ENCODE measurements at regions not wholly inside any gene's neighbourhood (a gene's known extent, or its start where the extent isn't known, plus 50 kb on each side); places are given as distances from the start of the nearest gene placed in this dataset.

DNA sequence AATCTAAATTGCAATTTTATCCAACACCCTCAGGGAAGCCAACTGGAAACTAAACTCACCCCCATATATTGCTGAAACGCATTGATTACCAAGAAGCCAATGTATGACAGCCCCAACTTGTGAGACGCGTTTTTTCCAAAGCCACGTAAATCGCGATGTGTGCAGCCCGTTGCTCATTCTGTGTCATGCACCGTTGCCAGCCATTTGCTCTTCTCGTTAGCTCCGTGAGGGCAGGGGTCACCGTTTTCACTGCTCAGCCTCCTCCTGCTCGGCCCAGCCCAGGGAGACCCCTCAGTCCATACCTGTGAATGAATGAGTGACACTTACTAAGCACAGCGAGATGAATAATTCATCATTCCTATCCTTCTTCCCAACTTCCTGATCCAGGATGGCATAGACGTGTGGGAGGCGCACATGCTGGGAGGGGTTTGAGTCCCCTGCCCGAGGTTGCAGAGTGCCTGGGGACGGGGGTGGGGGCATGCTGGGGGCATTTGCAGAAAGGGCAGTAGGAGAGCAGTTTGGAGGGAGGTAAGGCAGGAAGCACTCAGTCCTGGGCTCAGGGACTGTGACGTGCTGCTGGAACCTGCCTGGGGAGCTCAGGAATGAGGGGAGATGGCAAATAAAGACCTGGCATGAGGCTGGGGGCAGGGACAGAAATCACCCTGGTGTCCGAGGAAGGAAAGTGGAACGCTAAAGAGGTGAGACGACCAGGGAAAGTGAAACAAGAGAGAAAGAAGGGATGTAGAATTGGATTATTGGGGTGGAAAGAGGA, 104.2 kb upstream of the SDK1 start:
- DNase-seq, result no peak

DNA sequence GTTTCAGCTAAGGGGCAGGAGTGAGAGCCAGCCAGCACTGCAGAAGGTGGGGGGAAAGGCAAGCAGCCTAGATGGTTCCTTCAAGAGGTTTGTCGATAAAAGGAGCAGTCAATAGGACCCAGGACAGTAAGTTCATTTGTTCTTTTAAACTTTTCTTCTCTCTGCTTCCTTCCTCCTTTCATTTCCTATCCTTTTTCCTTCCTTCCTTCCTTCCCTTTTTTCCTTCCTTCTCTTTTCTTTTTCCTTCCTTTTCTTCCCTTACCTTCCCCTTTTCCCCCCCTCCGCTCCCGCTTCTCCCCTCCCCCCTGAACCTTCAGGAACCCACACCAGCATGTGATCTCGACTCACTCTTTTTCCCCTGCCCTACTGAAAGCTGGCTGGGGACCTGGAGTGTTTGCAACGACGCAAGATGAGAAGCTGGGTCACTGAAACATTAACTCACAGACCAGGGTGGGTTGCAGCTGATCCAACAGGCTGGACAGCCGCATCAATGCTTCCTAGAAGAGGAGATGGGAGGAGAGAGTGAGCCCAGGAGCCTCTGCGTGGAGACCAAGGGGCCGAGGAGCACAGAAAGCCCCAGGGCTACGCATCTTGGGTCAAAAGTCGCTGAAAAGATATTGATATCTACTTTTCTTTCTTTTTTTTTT, 103.4 kb upstream of the SDK1 start:
- DNase-seq, result no peak

GRCh38 chr7:3198316-3198715, 102.7 kb upstream of the SDK1 start:
- DNase-seq, result no peak

DNA sequence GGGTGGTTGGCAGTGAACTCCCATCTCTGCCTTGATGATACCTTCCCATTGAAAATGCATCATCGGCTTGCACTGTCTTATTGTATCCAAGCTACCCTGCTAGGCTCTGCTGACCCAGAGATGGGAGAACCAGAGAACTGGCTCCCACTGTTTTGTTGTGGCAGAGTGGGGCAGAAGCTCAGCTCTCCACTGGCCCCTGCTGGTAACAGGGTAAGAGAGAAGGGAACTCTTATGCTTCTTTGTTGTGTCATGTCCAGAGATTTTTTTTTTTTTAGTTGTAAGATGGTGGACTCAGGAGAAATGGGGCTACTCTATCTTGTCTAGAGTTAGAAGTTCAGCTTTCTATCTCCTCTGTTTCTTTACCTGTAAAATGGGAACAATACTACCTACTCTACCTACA, 100.5 kb upstream of the SDK1 start:
- DNase-seq, result no peak

DNA sequence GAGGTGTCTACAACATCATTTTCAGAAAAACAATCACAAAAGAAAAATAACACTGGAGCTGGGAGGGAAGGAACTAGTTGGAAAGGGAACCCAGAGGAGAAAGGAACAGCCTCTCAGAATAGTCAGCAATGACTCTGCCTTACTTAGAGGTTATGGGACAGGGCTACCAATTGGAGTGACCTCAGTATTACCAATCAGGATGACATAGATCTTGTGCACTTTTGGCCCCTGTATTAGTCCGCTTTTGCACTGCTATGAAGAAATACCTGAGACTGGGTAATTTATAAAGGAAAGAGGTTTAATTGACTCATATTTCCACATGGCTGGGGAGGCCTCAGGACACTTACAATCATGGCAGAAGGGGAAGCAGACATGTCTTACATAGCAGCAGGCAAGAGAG, 99.7 kb upstream of the SDK1 start:
- no peak for DNase-seq

- no peak for DNase-seq
Measured at GRCh38 chr7:3201937-3202710, 98.9 kb upstream of the SDK1 start.

DNA sequence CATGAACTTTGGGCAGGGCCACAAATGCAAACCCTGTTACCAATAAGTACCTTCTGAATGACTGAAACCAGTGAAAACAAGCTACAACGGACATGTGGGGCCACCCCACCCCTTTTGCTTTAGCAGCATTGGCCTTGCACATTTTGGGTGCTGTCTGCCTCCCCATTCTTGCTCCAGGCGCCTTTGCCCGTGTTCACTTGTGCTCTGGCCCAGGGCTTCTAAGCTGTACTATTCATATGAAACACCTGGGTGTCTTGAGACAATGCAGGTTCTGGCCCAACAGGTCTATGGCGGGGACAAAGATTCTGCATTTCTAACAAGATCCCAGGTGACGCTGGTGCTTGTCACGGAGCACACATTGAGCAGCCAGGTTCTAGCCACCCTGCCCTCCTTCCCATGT, 96.5 kb upstream of the SDK1 start:
- DNase-seq, result no peak

GRCh38 chr7:3206101-3206500, 95.0 kb upstream of the SDK1 start:
- no peak for DNase-seq

- DNase-seq, result no peak
Measured at GRCh38 chr7:3206771-3207191, 94.3 kb upstream of the SDK1 start.

- no peak for DNase-seq
Measured at GRCh38 chr7:3207387-3207902, 93.6 kb upstream of the SDK1 start.

DNA sequence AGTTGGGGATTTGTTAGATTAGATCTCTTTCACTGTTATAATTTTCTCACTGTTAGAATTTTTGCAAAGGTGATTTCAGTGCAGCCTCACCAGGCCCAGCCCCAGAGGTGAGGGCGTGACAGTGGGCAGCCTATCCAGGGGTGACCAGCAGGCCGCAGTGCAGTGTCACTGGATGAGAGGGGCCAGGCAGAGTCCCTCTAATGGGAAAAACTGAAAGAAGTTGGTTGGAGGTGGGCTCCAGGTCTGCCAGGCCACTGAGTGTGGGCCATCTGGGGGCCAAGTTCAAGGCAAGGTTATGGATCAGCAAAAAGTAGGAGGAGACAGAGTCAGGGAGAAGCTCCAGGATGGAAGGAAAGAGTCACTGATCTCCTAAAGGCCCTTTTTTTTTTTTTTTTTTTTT, 90.5 kb upstream of the SDK1 start:
- no peak for DNase-seq

GRCh38 chr7:3214090-3214413, 87.0 kb upstream of the SDK1 start:
- no peak for DNase-seq

DNA sequence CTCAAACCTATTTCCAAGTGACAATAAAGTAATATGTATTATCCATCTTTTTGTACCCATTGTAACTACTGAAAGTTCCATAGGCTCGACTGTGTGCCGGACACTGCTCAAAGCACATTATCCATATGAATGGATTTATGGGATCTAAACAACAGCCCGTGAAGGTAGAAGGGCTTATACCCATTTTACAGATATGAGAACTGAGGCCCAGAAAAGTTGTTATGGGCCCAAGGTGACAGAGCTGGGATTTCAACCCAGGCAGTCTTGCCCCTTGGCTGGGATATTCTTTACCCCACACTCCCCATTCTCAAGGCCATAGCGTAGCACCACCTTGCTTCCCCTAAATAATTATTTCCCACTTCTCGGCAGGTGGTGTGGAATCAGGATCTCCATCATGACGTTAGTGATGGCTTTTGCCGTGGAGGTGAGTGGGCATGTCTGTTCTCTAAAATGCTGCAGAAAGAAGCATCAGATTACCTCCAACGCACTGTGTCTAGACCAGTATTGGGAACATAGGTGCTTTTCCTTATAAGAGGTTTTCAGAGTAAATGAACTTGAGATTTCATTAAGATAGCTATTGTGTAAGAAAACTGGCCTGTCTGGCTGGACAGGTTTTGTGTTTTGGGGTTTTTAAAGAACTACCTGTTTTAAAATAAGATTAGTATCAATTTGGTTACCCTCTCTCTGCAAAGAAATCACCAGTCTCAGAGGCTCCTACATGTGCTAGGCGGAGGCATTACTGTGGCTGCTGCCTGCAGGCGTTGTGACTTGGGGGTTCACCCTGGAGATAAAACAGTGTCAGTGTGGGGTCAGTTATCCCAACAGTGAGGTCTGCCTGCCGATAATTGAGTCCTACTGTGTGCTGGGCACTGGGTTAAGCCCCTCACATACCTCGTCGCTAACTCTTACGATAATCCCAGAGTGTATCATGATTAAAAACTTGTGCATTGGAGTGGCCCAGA, 85.1 kb upstream of the SDK1 start:
- DNase-seq, result no peak

DNA sequence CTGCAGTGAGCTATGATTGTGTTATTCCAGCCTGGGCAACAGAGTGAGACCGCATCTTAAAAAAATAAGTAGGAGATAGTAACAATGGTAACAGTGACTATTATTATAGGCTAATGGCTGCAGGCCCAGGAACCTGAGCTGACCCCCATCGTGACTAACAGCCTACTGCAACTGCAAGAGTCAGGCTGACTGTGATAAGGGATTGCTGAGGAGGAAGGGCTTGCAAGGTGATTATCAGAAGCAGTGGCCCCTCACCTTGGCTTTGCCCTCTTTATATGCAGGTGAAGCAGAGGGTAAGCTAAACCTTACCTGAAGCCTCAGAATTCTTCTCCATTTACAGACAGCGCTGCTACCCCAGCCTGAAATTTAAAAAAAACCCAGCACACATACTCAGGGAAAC, 83.9 kb upstream of the SDK1 start:
- DNase-seq, result no peak

DNA sequence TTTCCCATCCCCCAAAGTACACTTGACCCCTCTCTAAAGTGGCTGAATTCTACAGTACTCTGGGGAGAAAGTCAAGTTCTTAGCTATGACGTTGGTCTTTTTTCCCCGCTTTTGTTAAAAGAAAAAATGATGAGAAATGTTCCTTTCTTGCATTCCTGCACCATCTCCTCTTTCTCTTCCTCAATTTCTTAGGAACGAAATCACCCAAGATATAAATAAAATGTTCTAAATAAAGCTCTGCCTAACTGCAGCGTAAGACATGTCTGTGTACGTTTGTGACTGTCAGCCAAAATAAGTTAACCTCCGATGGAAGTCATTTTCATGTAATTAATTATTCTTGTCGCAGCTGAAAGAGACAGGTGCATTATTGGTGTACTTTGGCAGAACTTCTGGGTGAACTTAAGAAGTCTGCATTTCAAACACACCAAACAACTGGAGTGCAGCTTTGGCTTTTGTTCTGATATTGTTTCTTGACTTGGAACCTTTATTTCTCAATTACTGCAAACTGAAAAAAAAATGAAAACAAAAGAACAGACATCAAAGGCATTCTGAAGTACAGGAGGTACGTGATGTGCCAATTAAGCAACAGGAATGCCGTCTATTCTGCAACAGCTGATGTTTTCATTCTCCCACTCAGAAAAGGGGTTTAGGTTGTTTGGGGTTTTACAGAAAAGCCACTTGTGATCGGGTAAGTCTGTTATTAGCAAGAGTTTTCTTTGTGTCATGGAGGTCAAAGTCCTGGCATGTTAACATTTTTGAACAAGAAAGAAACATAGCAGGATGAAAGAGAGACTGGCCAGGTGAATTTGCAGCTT, 82.4 kb upstream of the SDK1 start:
- DNase-seq, result no peak

- DNase-seq, result no peak
Measured at GRCh38 chr7:3229904-3230470, 71.1 kb upstream of the SDK1 start.

DNA sequence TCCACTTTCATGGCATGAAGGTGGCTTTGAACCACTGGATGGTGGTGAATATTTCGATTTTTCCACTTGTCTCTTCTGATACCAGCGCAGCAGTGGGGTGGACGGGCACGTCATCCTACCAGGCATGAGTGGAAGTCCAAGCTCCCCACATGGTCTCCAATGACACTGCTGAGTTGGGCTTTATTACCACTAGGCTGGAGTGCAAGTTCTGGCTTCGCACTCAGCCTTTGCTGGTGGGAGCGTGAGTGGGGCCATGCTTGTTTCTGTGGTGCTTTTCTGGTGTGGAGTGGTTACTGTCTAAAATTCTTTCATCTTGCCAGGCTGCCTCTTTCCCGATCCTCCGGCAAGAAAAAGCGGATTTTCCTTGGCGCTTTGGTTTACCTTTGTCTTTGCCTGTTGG, 70.1 kb upstream of the SDK1 start:
- no peak for DNase-seq

DNA sequence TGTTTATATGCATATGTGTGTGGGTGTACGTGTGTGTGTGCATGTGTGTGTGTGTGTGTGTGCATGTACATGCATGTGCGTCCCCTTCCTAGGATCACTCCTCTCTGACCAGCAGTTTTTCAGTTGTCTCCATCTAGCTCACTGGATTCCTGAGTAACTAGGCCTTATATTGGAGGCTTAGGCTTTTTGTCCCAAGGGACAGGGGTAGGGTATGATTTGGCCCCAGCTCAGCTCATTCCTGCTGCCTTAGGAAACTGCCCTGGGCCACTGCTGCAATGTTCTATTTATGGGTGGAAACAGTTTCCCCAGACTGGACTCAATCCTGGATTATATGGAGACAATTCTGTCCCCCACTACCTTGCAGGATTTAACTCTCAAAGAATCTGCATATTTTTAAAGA, 68.8 kb upstream of the SDK1 start:
- DNase-seq, result no peak

GRCh38 chr7:3233301-3233700, 67.8 kb upstream of the SDK1 start:
- DNase-seq, result no peak

- DNase-seq, result no peak
Measured at GRCh38 chr7:3234051-3234450, 67.0 kb upstream of the SDK1 start.

- DNase-seq, result no peak
Measured at GRCh38 chr7:3234851-3235250, 66.2 kb upstream of the SDK1 start.

GRCh38 chr7:3235322-3235721, 65.7 kb upstream of the SDK1 start:
- no peak for DNase-seq
